Nephron (organoid): ENCODE measurements at regions not wholly inside any gene's neighbourhood (a gene's known extent, or its start where the extent isn't known, plus 50 kb on each side); places are given as distances from the start of the nearest gene placed in this dataset.

Source experiments
- H3K27ac Mint-ChIP-seq, 3 experiments: 2 replicates each; pipeline ENCODE4 v1.8.0; 2020; ENCODE audit warnings: mixed read lengths in 3 of 3, mild to moderate bottlenecking in 2 of 3, moderate library complexity in 1 of 3
- H3K27me3 Mint-ChIP-seq: 2 replicates; pipeline ENCODE4 v1.8.0; 2021; ENCODE audit warnings: low read depth, mild to moderate bottlenecking, moderate library complexity, mixed read lengths
- H3K36me3 Mint-ChIP-seq: 2 replicates; pipeline ENCODE4 v1.8.0; 2020; ENCODE audit warnings: low read depth, mixed read lengths
- H3K4me1 Mint-ChIP-seq: 2 replicates; pipeline ENCODE4 v1.8.0; 2020; ENCODE audit warnings: mixed read lengths
- H3K4me3 Mint-ChIP-seq, 3 experiments: 2 replicates each; pipeline ENCODE4 v1.8.0; 2020; ENCODE audit warnings: mild to moderate bottlenecking in 3 of 3, mixed read lengths in 3 of 3, moderate library complexity in 2 of 3
- H3K9me3 Mint-ChIP-seq: 2 replicates; pipeline ENCODE4 v1.8.0; 2020; ENCODE audit warnings: mixed read lengths
- TF ChIP-seq, protein P1 (sequence below), 3 experiments: fragments of 200-600 bp; sonication (generic); IDR thresholded peaks; one replicate each; pipeline ENCODE4 v1.5.0; 2021; ENCODE audit warnings: antibody characterized with exemption in 3 of 3; ENCODE audit not compliant: unreplicated experiment in 3 of 3

DNA sequence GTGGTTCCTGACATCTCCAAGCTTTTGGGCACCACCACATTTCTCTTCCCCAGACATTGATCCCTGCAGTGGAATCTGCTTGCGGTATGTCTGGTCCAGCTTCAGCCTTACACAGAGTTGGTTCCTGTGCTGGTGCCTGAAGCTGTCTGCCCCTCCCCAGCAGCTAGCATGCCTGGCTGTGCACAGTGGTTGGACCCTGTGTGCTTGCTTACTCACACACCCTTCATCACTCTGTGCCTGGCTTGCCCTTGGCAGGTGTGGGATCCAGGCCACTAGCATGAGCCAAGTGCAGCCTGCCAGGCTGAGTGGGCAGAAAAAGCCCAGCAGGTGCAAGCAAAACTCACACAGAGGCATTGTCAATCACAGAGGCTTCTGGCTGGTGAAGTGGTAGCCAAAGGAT is 473.8 kb downstream of the ACTRT1 start:
- TF ChIP-seq, protein P1, sequence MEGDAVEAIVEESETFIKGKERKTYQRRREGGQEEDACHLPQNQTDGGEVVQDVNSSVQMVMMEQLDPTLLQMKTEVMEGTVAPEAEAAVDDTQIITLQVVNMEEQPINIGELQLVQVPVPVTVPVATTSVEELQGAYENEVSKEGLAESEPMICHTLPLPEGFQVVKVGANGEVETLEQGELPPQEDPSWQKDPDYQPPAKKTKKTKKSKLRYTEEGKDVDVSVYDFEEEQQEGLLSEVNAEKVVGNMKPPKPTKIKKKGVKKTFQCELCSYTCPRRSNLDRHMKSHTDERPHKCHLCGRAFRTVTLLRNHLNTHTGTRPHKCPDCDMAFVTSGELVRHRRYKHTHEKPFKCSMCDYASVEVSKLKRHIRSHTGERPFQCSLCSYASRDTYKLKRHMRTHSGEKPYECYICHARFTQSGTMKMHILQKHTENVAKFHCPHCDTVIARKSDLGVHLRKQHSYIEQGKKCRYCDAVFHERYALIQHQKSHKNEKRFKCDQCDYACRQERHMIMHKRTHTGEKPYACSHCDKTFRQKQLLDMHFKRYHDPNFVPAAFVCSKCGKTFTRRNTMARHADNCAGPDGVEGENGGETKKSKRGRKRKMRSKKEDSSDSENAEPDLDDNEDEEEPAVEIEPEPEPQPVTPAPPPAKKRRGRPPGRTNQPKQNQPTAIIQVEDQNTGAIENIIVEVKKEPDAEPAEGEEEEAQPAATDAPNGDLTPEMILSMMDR (IDR thresholded peaks at IDR 0.05; ENCODE audit: unreplicated experiment in 3 of 3), result no peak
- Mint-ChIP-seq H3K4me3 (no peak overlapping the region), H3K27me3 (no peaks in the 10 kb centered on the region), H3K9me3 (peaks cover 23% of the 10 kb centered on the region), H3K36me3 (no peaks in the 10 kb centered on the region), H3K4me1 (no peaks in the 10 kb centered on the region), H3K27ac (no peak overlapping the region)

GRCh38 chrX:127577884-127578283 is 474.3 kb downstream of the ACTRT1 start:
- TF ChIP-seq, protein P1 (IDR thresholded peaks at IDR 0.05; ENCODE audit: unreplicated experiment in 3 of 3), result no peak
- H3K4me3 Mint-ChIP-seq, result no peak overlapping the region
- no peaks in the 10 kb centered on the region for H3K4me1 Mint-ChIP-seq
- H3K36me3 Mint-ChIP-seq, result no peaks in the 10 kb centered on the region
- H3K27me3 Mint-ChIP-seq, result no peaks in the 10 kb centered on the region
- H3K27ac Mint-ChIP-seq, result no peak overlapping the region
- peaks cover 23% of the 10 kb centered on the region for H3K9me3 Mint-ChIP-seq

DNA sequence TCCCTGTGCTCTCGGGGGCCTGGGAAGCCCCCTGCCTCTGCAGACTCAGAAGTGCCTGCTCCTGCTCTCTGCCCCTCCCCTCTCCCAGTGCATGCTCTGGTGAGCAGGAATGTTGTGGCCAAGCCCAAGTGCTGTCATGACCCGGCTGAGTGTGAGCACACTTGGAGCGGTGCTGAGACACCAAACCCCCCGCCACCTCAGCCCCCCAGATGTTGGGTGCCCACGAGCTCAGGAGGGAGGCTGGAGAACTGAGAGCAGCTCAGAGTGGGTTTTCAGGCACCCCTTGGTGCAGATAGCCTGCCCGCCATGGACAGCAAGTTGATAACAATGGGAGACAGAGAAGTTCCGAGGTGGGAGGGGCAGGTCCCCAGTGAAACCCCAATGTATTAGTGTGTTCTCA is 477.4 kb downstream of the ACTRT1 start:
- H3K36me3 Mint-ChIP-seq, result no peaks in the 10 kb centered on the region
- H3K4me1 Mint-ChIP-seq, result no peaks in the 10 kb centered on the region
- no peak overlapping the region for H3K4me3 Mint-ChIP-seq
- H3K9me3 Mint-ChIP-seq, result peaks cover 19% of the 10 kb centered on the region
- no peaks in the 10 kb centered on the region for H3K27me3 Mint-ChIP-seq
- H3K27ac Mint-ChIP-seq, result no peak overlapping the region
- TF ChIP-seq, protein P1 (IDR thresholded peaks at IDR 0.05; ENCODE audit: unreplicated experiment in 3 of 3), result no peak

DNA sequence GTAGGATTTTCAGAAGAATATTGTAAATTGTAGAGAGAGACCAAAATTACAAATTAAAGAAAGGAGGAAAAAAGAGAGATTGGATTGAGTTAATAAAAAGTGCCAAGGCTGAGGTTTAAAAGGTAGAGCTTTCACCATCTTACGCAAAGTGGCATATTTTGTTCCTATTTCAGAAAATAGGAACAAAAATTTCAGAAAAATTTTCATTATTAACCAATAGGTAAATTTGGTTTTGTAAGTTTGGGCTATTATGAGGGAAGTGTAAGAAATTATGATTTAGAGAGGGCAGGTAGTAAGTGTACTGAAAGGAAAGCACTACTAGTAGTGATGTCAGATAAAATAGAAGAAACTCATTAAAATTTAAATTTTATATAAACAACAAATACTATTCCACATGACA is 479.7 kb downstream of the ACTRT1 start:
- peaks cover 14% of the 10 kb centered on the region for H3K9me3 Mint-ChIP-seq
- H3K27me3 Mint-ChIP-seq, result no peaks in the 10 kb centered on the region
- no peak overlapping the region for H3K27ac Mint-ChIP-seq
- TF ChIP-seq, protein P1 (IDR thresholded peaks at IDR 0.05; ENCODE audit: unreplicated experiment in 3 of 3), result no peak
- no peaks in the 10 kb centered on the region for H3K4me1 Mint-ChIP-seq
- H3K36me3 Mint-ChIP-seq, result no peaks in the 10 kb centered on the region
- H3K4me3 Mint-ChIP-seq, result no peak overlapping the region

GRCh38 chrX:127571834-127572233 is 480.4 kb downstream of the ACTRT1 start:
- Mint-ChIP-seq H3K27ac (no peak overlapping the region), H3K27me3 (no peaks in the 10 kb centered on the region), H3K4me3 (no peak overlapping the region), H3K4me1 (no peaks in the 10 kb centered on the region), H3K36me3 (no peaks in the 10 kb centered on the region), H3K9me3 (peaks cover 12% of the 10 kb centered on the region)
- TF ChIP-seq, protein P1 (IDR thresholded peaks at IDR 0.05; ENCODE audit: unreplicated experiment in 3 of 3), result no peak

GRCh38 chrX:127570276-127570675 is 481.9 kb downstream of the ACTRT1 start:
- Mint-ChIP-seq H3K36me3 (no peaks in the 10 kb centered on the region), H3K9me3 (peaks cover 4% of the 10 kb centered on the region), H3K27me3 (no peaks in the 10 kb centered on the region), H3K27ac (no peak overlapping the region), H3K4me1 (no peaks in the 10 kb centered on the region), H3K4me3 (no peak overlapping the region)
- TF ChIP-seq, protein P1 (IDR thresholded peaks at IDR 0.05; ENCODE audit: unreplicated experiment in 3 of 3), result no peak
